ENCODE measurements at regions not wholly inside any gene's neighbourhood (a gene's known extent, or its start where the extent isn't known, plus 50 kb on each side); places are given as distances from the start of the nearest gene placed in this dataset.

DNA sequence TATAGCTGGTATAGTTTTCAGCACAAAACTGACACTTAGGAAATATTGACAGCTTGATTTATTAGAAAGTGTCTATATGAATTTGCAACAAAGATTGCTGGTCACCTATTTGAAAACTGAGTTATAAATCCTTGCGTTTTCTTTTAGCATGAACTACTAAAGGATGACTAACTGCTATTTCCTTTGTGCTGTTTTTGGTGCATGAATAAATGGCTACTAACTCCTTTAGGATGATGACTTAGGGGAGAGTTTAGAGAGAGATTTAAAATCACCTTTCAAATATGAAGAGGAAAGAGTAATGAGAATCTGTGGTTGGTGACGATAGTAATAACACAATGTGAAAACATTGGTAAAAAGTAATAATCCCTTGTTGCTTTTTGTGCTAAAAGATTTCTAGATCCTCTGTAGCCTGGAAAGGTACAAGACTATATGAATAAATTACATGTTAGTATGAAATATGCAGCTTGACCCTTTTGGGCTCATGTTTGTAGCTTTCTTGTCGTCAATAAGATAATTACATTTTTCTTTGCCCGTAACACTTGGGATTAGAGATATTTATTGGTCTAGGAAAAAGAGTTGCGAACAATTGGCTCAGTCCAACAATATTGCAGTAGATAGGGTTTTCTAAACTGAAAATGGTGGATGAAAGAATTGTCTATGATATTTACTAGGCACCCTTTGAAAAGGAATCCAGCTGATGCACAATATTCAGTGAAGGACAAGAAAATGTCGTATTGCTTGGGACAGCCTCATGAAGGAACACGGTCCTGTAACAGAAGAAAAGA lies 453.0 kb downstream of the ADAMTS20 start:
- no peaks in the 10 kb centered on the region for H3K27me3 ChIP-seq
- H3K36me3 ChIP-seq: no peaks in the 10 kb centered on the region
- no peak for ATAC-seq
- no peaks in the 10 kb centered on the region for H3K9me3 ChIP-seq
- in situ Hi-C loops (cut with MboI; ENCODE audit: low sequenced_read_pairs in 4 of 4): no loop called here
- H3K4me3 ChIP-seq: no peak overlapping the region
- no peak for TF ChIP-seq POLR2A (IDR thresholded peaks at IDR 0.05)
- intact Hi-C loops (cut with DNase I; ENCODE audit: low total_unique reads): no loop called here
- H3K4me1 ChIP-seq: no peaks in the 10 kb centered on the region
- H3K27ac ChIP-seq: no peak overlapping the region
- no peak for DNase-seq

DNA sequence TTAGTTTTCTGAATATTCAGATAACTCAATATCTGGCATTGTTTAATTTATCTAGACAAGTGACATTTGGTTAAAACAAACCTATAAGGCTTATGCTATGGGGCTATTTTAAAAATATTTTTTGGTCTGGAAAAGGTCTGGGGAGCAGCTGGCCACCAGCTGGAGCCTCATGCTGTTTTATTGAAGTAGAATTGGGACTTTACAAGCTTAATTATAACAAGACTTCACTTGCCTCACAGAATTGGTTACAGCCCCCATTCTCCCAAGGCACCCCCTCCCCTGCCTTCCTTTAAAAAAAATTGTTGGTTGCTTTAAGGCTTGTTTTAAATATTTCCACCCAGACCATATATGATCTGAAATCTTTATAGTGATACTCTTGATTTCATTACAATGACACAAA lies 453.9 kb downstream of the ADAMTS20 start:
- DNase-seq (no peak), ATAC-seq (no peak)
- no peaks in the 10 kb centered on the region for H3K4me1 ChIP-seq
- no peaks in the 10 kb centered on the region for H3K36me3 ChIP-seq
- no peak overlapping the region for H3K27ac ChIP-seq
- intact Hi-C loops (cut with DNase I; ENCODE audit: low total_unique reads): no loop called here
- no peak for TF ChIP-seq POLR2A (IDR thresholded peaks at IDR 0.05)
- TF ChIP-seq, protein P1, sequence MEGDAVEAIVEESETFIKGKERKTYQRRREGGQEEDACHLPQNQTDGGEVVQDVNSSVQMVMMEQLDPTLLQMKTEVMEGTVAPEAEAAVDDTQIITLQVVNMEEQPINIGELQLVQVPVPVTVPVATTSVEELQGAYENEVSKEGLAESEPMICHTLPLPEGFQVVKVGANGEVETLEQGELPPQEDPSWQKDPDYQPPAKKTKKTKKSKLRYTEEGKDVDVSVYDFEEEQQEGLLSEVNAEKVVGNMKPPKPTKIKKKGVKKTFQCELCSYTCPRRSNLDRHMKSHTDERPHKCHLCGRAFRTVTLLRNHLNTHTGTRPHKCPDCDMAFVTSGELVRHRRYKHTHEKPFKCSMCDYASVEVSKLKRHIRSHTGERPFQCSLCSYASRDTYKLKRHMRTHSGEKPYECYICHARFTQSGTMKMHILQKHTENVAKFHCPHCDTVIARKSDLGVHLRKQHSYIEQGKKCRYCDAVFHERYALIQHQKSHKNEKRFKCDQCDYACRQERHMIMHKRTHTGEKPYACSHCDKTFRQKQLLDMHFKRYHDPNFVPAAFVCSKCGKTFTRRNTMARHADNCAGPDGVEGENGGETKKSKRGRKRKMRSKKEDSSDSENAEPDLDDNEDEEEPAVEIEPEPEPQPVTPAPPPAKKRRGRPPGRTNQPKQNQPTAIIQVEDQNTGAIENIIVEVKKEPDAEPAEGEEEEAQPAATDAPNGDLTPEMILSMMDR (IDR thresholded peaks at IDR 0.05 in 4 of 5, conservative IDR thresholded peaks at IDR 0.05 in 1 of 5): no peak
- no peak overlapping the region for H3K4me3 ChIP-seq
- H3K27me3 ChIP-seq: no peaks in the 10 kb centered on the region
- in situ Hi-C loops (cut with MboI; ENCODE audit: low sequenced_read_pairs in 4 of 4): no loop called here
- H3K9me3 ChIP-seq: no peaks in the 10 kb centered on the region

DNA sequence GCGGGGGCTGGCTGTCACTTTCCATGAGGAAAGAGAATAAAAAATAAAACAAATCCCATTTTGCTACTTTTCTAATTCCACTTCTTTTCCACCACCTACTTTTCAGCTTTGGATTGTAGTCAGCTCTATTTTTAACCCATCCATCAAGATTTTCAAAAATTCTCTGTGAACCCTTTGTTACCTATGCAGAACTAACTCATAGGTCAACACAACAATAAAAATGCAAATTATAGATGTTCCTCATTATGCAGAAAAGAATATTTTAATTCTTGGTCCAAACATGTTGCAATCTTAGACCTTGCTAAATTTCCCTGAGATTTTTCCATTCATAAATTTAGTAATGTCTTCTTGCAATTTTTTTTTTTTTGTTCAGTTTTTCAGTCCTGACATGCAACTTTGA lies 454.5 kb downstream of the ADAMTS20 start:
- DNase-seq: no peak
- Histone ChIP-seq H3K27ac (no peak overlapping the region), H3K4me1 (no peaks in the 10 kb centered on the region), H3K4me3 (no peak overlapping the region), H3K27me3 (no peaks in the 10 kb centered on the region), H3K9me3 (no peaks in the 10 kb centered on the region), H3K36me3 (no peaks in the 10 kb centered on the region)
- in situ Hi-C loops (cut with MboI; ENCODE audit: low sequenced_read_pairs in 4 of 4): no loop called here
- intact Hi-C loops (cut with DNase I; ENCODE audit: low total_unique reads): no loop called here
- TF ChIP-seq, protein P1 (IDR thresholded peaks at IDR 0.05 in 4 of 5, conservative IDR thresholded peaks at IDR 0.05 in 1 of 5): no peak
- TF ChIP-seq POLR2A (IDR thresholded peaks at IDR 0.05): no peak
- ATAC-seq: no peak

DNA sequence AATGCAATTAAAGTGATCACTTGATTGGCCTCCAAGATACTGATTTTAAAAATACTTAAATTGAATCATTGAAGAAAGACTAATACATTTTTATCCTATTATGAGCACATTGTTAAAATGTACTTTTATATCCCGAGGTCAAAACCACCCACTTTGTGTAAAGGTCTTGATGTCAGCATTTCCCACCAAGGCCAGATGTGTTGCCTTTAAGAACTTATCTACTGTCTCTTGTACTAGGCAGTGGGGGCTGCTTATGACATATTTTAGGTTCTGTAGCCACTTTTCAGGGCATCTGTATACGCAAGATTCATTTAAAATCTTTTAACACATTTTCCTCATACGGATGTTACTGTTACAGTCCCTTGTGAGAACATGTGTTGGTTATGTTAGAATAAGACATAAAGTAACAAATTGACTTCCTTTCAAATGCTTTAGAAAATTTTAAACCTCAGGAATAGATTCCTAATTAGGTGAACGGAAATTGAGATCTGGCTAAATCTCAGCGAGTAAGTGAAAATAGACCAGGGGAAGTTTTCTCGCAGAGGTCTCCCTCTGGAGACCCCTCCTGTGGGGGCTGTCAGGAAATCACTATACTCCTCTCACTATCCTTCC lies 456.2 kb downstream of the ADAMTS20 start:
- no peaks in the 10 kb centered on the region for H3K36me3 ChIP-seq
- in situ Hi-C loops (cut with MboI; ENCODE audit: low sequenced_read_pairs in 4 of 4): no loop called here
- H3K9me3 ChIP-seq: no peaks in the 10 kb centered on the region
- H3K27ac ChIP-seq: no peak overlapping the region
- DNase-seq: no peak
- ATAC-seq: no peak
- H3K4me3 ChIP-seq: no peak overlapping the region
- no peaks in the 10 kb centered on the region for H3K4me1 ChIP-seq
- TF ChIP-seq, protein P1 (IDR thresholded peaks at IDR 0.05 in 4 of 5, conservative IDR thresholded peaks at IDR 0.05 in 1 of 5): no peak
- no peak for TF ChIP-seq POLR2A (IDR thresholded peaks at IDR 0.05)
- intact Hi-C loops (cut with DNase I; ENCODE audit: low total_unique reads): no loop called here
- H3K27me3 ChIP-seq: no peaks in the 10 kb centered on the region

DNA sequence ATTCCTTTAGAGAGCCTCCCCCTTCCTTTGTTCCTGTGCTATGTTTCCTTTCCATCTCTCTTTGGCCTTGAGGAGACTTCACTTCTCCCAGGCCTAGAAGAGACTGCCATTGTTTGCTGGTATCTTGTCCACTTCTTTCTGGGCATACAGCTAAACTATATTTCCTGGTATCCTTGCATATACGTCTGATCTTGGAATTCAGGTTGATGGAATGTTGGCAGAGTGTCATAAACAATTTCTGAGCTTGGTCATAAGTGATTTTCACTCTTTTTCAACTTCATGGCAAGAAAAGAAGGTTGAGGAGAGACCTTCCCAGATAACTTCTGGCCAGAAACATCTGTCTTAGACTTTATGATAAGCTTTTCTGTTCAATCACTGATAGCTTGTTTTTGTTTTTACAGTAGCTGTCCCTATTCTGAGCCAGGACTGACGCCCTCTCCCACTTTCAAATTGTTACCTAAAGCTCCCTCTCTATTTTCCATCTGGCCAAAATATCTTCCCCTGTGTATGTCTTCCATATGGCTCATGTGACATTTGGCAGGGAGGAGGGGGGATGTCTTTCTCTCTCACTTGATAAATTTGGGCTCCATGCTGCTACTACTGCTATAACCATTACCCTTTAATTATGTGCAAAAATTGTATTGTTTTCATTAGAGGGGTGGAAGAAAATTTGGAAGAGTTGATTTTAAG lies 457.0 kb downstream of the ADAMTS20 start:
- TF ChIP-seq POLR2A (IDR thresholded peaks at IDR 0.05): no peak
- TF ChIP-seq, protein P1 (IDR thresholded peaks at IDR 0.05 in 4 of 5, conservative IDR thresholded peaks at IDR 0.05 in 1 of 5): no peak
- DNase-seq: no peak
- in situ Hi-C loops (cut with MboI; ENCODE audit: low sequenced_read_pairs in 4 of 4): no loop called here
- H3K9me3 ChIP-seq: no peaks in the 10 kb centered on the region
- no peak overlapping the region for H3K27ac ChIP-seq
- no peak overlapping the region for H3K4me3 ChIP-seq
- H3K4me1 ChIP-seq: no peaks in the 10 kb centered on the region
- no peaks in the 10 kb centered on the region for H3K36me3 ChIP-seq
- intact Hi-C loops (cut with DNase I; ENCODE audit: low total_unique reads): no loop called here
- no peaks in the 10 kb centered on the region for H3K27me3 ChIP-seq
- ATAC-seq: no peak
